GM12878 (cell line): ENCODE measurements at regions not wholly inside any gene's neighbourhood (a gene's known extent, or its start where the extent isn't known, plus 50 kb on each side); places are given as distances from the start of the nearest gene placed in this dataset.

Source experiments
- ATAC-seq: fragments of 200-7000 bp; cut with Tn5 transposase; 3 replicates; pipeline ENCODE4 v1.9.1; 2020; ENCODE audit warnings: mild to moderate bottlenecking, moderate library complexity
- BruUV-seq: library from RNA; stranded (reverse); fragments of 400-500 nt; replicated peaks from 2 replicates; lab custom pipeline; 2021; lab: Mats Ljungman, UMichigan
- CTCF ChIA-PET: fragments of 300-600 bp; sonication (Branson Sonifier 250); formaldehyde crosslinking; extraction: SDS; loops from one replicate; lab custom pipeline; 2021; ENCODE audit warnings: inconsistent platforms; lab: Yijun Ruan, JAX
- POLR2A ChIA-PET: fragments of 350-600 bp; formaldehyde crosslinking; extraction: SDS; loops from one replicate; lab custom pipeline; 2021; ENCODE audit warnings: inconsistent platforms; lab: Charles Lee
- RAD21 ChIA-PET: fragments of 300-600 bp; sonication (Branson Sonifier 250); formaldehyde crosslinking; loops from one replicate; lab custom pipeline; 2023; ENCODE audit warnings: antibody characterized with exemption; ENCODE audit not compliant: unreplicated experiment; lab: Charles Lee
- SMC1A ChIA-PET: fragments of 300-600 bp; sonication (Branson Sonifier 250); formaldehyde crosslinking; loops from one replicate; lab custom pipeline; 2023; ENCODE audit not compliant: unreplicated experiment, uncharacterized antibody; lab: Charles Lee
- DNase-seq: peaks from one replicate; pipeline ENCODE4 v3.0.0-alpha.2; 2011; ENCODE audit warnings: low read depth, low spot score
- FAIRE-seq: peaks from 3 replicates; lab custom pipeline; 2011; peaks lifted over from hg19 to GRCh38; lab: Jason Lieb, UNC
- H2AFZ ChIP-seq: 2 replicates; pipeline ENCODE4 v1.6.0; 2011; ENCODE audit warnings: low read depth, low read length, control low read depth; ENCODE audit not compliant: control insufficient read depth
- H3K27ac ChIP-seq: 2 replicates; pipeline ENCODE4 v1.5.1; 2011; ENCODE audit warnings: control low read depth; ENCODE audit not compliant: control insufficient read depth, insufficient read depth
- H3K27me3 ChIP-seq, 2 experiments: replicated peaks in 1 of 2; 2 replicates each; pipeline versions ENCODE4 v1.6.0 to v1.6.1; 2011; ENCODE audit warnings: low read length in 1 of 2; ENCODE audit not compliant: control insufficient read depth in 2 of 2, insufficient read depth in 2 of 2
- H3K36me3 ChIP-seq, 2 experiments: 2 replicates each; pipeline ENCODE4 v1.5.1; 2011; ENCODE audit warnings: low read length in 1 of 2; ENCODE audit not compliant: control insufficient read depth in 2 of 2, insufficient read depth in 2 of 2
- H3K4me1 ChIP-seq: 2 replicates; pipeline ENCODE4 v1.6.1; 2011; ENCODE audit warnings: mild to moderate bottlenecking, low read length, moderate library complexity, mixed read lengths; ENCODE audit not compliant: control insufficient read depth, insufficient read depth
- H3K4me2 ChIP-seq: 2 replicates; pipeline ENCODE4 v1.6.0; 2011; ENCODE audit warnings: control low read depth; ENCODE audit not compliant: control insufficient read depth, insufficient read depth
- H3K4me3 ChIP-seq: fragments of 200-600 bp; sonication (generic); 2 replicates; pipeline ENCODE4 v1.5.1; 2016
- H3K79me2 ChIP-seq: 2 replicates; pipeline ENCODE4 v1.6.0; 2011; ENCODE audit warnings: low read length; ENCODE audit not compliant: control insufficient read depth, insufficient read depth
- H3K9ac ChIP-seq: 2 replicates; pipeline ENCODE4 v1.8.0; 2011; ENCODE audit warnings: low read length, control low read depth, mixed read lengths; ENCODE audit not compliant: control insufficient read depth, insufficient read depth
- H3K9me3 ChIP-seq: replicated peaks from 3 replicates; pipeline ENCODE4 v1.5.1; 2011; ENCODE audit warnings: mild to moderate bottlenecking, low read length; ENCODE audit not compliant: control insufficient read depth, insufficient read depth
- H4K20me1 ChIP-seq: 2 replicates; pipeline ENCODE4 v1.6.0; 2011; ENCODE audit not compliant: control insufficient read depth, insufficient read depth
- KDM1A ChIP-seq: fragments of 200-600 bp; sonication (generic); IDR thresholded peaks from 2 replicates; pipeline ENCODE4 v1.6.1; 2016; ENCODE audit warnings: borderline replicate concordance
- NR2F1 ChIP-seq: fragments of 450-650 bp; conservative IDR thresholded peaks from 2 replicates; pipeline ENCODE4 v1.6.1; 2017; ENCODE audit warnings: mild to moderate bottlenecking
- YY1 ChIP-seq: IDR thresholded peaks from 2 replicates; pipeline ENCODE4 v1.6.1; 2011; ENCODE audit warnings: low read depth, mild to moderate bottlenecking, low read length
- WGBS: methylation state at CpG from one replicate; pipeline ENCODE4 v1.1.6; 2016; ENCODE audit warnings: low lambda C conversion rate; ENCODE audit not compliant: insufficient replicate concordance, insufficient coverage; ENCODE audit errors: missing lambda C conversion rate; 5-methylcytosine and 5-hydroxymethylcytosine counted together
- in situ Hi-C: fragments of 300-500 bp; cut with MboI; formaldehyde crosslinking; loops from 9 replicates; pipeline ENCODE4 v1.14.3; 2018; ENCODE audit warnings: mixed read lengths
- intact Hi-C: fragments of 100-400 bp; cut with micrococcal nuclease; formaldehyde crosslinking; loops from one replicate; pipeline ENCODE4 v1.14.2; 2022; ENCODE audit not compliant: unreplicated experiment
- TF ChIP-seq, protein P1 (sequence below): IDR thresholded peaks from 2 replicates; pipeline ENCODE4 v1.6.1; 2012; ENCODE audit warnings: low read length, inconsistent platforms
- TF ChIP-seq, protein P2 (sequence below): IDR thresholded peaks from 2 replicates; pipeline ENCODE4 v1.6.1; 2012; ENCODE audit warnings: low read depth, low read length, improper control_type of control experiment

DNA sequence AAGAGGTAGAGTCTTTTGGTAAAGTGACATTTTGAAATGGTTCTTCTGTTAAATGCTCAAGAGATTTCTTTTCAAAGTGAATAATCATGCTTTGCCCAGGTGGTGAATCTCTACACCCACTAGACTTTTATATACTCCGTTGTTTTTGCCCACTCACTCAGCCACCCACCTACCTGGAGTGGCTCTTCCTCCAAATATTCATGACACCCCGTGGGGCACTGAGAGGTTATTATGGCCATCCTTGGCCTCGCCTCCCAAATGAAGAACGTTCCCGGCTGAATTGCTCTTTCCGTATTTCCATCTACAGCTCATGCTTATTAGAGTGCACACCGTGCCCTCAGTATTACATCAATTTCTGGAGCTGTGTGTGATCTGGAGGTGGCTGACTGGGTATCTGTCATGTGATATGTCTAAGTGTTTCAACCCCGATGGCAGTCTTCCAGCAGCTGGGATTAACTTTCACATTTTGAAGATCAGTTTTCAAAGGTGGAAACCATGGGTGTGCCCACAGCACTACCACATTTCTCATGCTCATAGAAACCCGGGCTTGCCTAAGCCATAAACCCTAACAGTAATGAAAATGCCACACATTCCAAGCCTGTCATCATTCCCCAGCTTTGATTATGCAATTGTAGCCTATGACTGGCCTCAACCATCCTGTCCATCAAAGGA lies 406.6 kb upstream of the MMADHC start:
- no peak for DNase-seq

More for the DNA sequence above, 406.6 kb upstream of the MMADHC start:
- Histone ChIP-seq H3K4me2 (no peak overlapping the region), H3K27ac (no peak overlapping the region), H3K4me1 (no peaks in the 10 kb centered on the region), H3K9ac (no peak overlapping the region), H3K9me3 (no peaks in the 10 kb centered on the region), H4K20me1 (no peaks in the 10 kb centered on the region), H3K4me3 (no peak overlapping the region), H3K36me3 (no peaks in the 10 kb centered on the region), H3K27me3 (no peaks in the 10 kb centered on the region), H2AFZ (no peak overlapping the region), H3K79me2 (no peaks in the 10 kb centered on the region)
- no peak for TF ChIP-seq YY1
- TF ChIP-seq KDM1A = no peak
- TF ChIP-seq, protein P1, sequence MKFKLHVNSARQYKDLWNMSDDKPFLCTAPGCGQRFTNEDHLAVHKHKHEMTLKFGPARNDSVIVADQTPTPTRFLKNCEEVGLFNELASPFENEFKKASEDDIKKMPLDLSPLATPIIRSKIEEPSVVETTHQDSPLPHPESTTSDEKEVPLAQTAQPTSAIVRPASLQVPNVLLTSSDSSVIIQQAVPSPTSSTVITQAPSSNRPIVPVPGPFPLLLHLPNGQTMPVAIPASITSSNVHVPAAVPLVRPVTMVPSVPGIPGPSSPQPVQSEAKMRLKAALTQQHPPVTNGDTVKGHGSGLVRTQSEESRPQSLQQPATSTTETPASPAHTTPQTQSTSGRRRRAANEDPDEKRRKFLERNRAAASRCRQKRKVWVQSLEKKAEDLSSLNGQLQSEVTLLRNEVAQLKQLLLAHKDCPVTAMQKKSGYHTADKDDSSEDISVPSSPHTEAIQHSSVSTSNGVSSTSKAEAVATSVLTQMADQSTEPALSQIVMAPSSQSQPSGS = no peak
- TF ChIP-seq NR2F1 = no peak
- TF ChIP-seq, protein P2, sequence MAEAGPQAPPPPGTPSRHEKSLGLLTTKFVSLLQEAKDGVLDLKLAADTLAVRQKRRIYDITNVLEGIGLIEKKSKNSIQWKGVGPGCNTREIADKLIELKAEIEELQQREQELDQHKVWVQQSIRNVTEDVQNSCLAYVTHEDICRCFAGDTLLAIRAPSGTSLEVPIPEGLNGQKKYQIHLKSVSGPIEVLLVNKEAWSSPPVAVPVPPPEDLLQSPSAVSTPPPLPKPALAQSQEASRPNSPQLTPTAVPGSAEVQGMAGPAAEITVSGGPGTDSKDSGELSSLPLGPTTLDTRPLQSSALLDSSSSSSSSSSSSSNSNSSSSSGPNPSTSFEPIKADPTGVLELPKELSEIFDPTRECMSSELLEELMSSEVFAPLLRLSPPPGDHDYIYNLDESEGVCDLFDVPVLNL = no peak
- in situ Hi-C loops (no loop called here), intact Hi-C loops (no loop called here)
- 27% methylated on average over 9 of the region's 9 CpGs for WGBS
- BruUV-seq = no TSS peak
- ATAC-seq (no peak), FAIRE-seq (no peak)
- CTCF ChIA-PET = no interaction called here
- RAD21 ChIA-PET = no interaction called here
- POLR2A ChIA-PET = no interaction called here
- SMC1A ChIA-PET = no interaction called here
